SK-N-SH treated with all-trans-retinoic acid at 6 μM for 48 hours (cell line): ENCODE measurements at regions not wholly inside any gene's neighbourhood (a gene's known extent, or its start where the extent isn't known, plus 50 kb on each side); places are given as distances from the start of the nearest gene placed in this dataset.

Experiments used
- ARNTL ChIP-seq: fragments of 450-650 bp; formaldehyde crosslinking; IDR thresholded peaks from 2 replicates; pipeline ENCODE4 v1.5.0; 2020; ENCODE audit warnings: low read depth, mild to moderate bottlenecking, moderate library complexity, borderline replicate concordance
- ESRRG ChIP-seq: fragments of 250-450 bp; sonication (Bioruptor Pico); IDR thresholded peaks from 2 replicates; pipeline ENCODE4 v1.6.1; 2021; ENCODE audit warnings: mild to moderate bottlenecking
- SNAI2 ChIP-seq: fragments of 250-450 bp; sonication (Bioruptor Pico); IDR thresholded peaks from 2 replicates; pipeline ENCODE4 v1.5.0; 2020; ENCODE audit warnings: mild to moderate bottlenecking, moderate library complexity
- TCF4 ChIP-seq: fragments of 250-450 bp; sonication (Bioruptor Pico); IDR thresholded peaks from 2 replicates; pipeline ENCODE4 v1.8.0; 2021; ENCODE audit warnings: mild to moderate bottlenecking, moderate library complexity, borderline replicate concordance
- ZFP3 ChIP-seq: fragments of 250-450 bp; sonication (Bioruptor Pico); IDR thresholded peaks from 2 replicates; pipeline ENCODE4 v1.5.0; 2020; ENCODE audit warnings: mild to moderate bottlenecking, moderate library complexity

DNA sequence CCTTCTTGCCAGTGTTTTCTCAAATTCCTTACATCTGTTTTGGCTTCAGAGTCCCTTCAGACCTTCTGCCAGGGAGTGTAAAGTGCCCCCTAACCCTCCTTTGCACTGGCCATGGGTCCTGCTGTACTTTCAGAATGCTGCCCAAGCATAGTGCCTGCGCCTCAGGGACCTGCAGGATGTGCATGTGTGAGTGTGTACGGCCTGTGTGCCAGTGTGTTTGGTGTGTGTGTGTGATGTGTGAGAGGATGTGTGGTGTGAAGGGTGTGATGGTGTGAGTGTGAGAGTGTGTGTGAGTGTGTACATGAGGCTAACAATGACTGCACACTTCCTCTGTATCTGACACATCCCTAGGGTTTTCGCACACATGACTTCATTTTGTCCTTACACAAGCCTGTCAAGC, 265.8 kb upstream of the RAB4A start:
- TF ChIP-seq ZFP3 (CRISPR knock-in tag) = no peak
- TF ChIP-seq SNAI2 (CRISPR knock-in tag) = no peak
- no peak for TF ChIP-seq TCF4 (CRISPR knock-in tag)
- TF ChIP-seq ARNTL (CRISPR knock-in tag) = no peak
- TF ChIP-seq ESRRG = no peak
